Left ventricle myocardium inferior (tissue), 1 donor: ENCODE measurements at regions not wholly inside any gene's neighbourhood (a gene's known extent, or its start where the extent isn't known, plus 50 kb on each side); places are given as distances from the start of the nearest gene placed in this dataset.
"Not testable (repeated sequence)": the region's sequence is repeated elsewhere in the genome, so short reads cannot be mapped to it uniquely, and the experiment has no call there.

Experiments
- DNase-seq: peaks from one replicate; pipeline ENCODE4 v3.0.0-alpha.2; 2020
- H3K27ac ChIP-seq: fragments of 200-600 bp; replicated peaks from 2 replicates; pipeline ENCODE4 v1.8.0; 2021
- H3K27me3 ChIP-seq: fragments of 200-600 bp; 2 replicates; pipeline ENCODE4 v1.8.0; 2021; ENCODE audit warnings: low read depth
- H3K36me3 ChIP-seq: fragments of 200-600 bp; 2 replicates; pipeline ENCODE4 v1.8.0; 2021
- H3K4me1 ChIP-seq: fragments of 200-600 bp; 2 replicates; pipeline ENCODE4 v1.8.0; 2021
- H3K4me3 ChIP-seq: fragments of 200-600 bp; 2 replicates; pipeline ENCODE4 v1.8.0; 2021; ENCODE audit warnings: mild to moderate bottlenecking, moderate library complexity
- H3K9me3 ChIP-seq: fragments of 200-600 bp; replicated peaks from 2 replicates; pipeline ENCODE4 v1.8.0; 2021
- CTCF ChIP-seq: fragments of 200-600 bp; IDR thresholded peaks from 2 replicates; pipeline ENCODE4 v1.8.0; 2021; ENCODE audit warnings: antibody characterized with exemption, mild to moderate bottlenecking, borderline replicate concordance
- intact Hi-C: fragments of 100-400 bp; cut with micrococcal nuclease; formaldehyde crosslinking; loops from one replicate; pipeline ENCODE4 v1.11.0; 2022
- donor health status: DM: no; HTN: yes; CAD: no; lungs with severe emphysema.

DNA sequence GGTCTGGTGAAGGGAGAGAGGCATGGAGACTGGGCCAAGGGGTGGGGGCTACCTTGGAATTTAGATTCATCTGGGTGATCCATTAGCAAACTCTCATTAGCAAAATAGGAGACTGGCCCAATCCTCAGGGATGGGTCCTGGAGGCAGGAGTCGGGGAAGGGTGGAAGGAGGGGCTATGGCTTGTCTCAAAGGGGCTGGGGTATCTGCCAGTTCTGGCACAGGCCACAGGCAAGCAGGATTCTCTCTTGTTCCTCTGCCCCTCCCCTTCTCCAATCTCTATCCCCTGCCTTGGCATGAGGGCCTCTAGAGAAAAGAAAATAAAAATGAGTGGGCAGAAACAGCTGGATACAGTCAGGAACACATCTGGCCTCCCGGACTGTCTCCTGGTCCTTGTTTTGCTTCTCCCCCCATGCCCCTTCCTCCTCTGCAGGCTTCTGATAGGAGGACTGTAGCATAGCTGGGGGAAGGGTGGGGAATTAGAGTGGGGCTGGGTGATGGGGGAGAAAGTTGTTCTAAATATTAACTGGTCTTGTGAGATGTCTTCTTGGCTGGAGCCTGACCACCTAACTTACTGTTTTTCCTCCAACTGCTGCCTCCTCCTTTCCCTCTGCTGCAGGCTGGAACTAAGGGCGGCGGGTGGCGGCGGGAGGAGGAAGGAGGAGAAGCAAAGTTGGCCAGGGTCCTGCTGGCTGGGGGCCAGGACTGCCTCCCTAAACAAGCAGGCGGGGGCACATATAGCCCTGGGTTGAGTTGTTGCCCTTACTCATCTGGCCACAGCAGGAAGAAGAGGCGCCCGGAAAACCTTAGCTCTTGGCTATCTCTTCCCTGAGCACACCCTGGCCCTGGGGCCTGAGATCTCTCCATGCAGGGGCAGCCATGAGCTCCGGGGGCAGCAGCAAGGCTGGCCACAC is 53.3 kb upstream of the LAS1L start:
- H3K4me1 ChIP-seq, result no peaks in the 10 kb centered on the region
- no peaks in the 10 kb centered on the region for H3K36me3 ChIP-seq
- peak overlapping the region; percentile 54 for H3K27ac ChIP-seq
- intact Hi-C loops, result no loop called here
- H3K27me3 ChIP-seq, result no peaks in the 10 kb centered on the region
- DNase-seq, result peak; percentile 80
- TF ChIP-seq CTCF, result no peak
- H3K9me3 ChIP-seq, result no peaks in the 10 kb centered on the region
- H3K4me3 ChIP-seq, result peak overlapping the region; percentile 41

DNA sequence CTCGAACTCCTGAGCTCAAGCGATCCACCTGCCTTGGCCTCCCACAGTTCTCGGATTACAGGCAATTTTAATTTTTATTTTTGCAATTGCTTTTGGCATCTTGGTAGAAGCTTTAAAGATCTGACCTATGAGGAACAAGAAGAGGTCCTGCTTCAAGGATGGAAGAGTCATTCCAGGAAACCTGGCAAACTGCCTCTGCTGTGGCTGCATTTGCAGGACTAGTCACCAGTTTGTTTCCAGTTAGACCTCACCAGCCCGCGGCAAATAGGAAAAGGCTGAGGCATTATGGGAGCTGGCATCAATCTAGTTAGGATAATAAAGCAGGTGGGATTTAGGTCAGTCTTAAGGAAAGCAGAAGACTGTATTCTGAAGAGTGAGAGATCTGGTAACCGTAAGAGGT is 51.9 kb upstream of the LAS1L start:
- Histone ChIP-seq H3K4me1 (no peaks in the 10 kb centered on the region), H3K9me3 (no peaks in the 10 kb centered on the region), H3K4me3 (no peak overlapping the region), H3K27me3 (no peaks in the 10 kb centered on the region), H3K27ac (no peak overlapping the region), H3K36me3 (no peaks in the 10 kb centered on the region)
- no peak for DNase-seq
- TF ChIP-seq CTCF, result no peak
- intact Hi-C loops, result no loop called here

- intact Hi-C loops, H3K27ac ChIP-seq, H3K27me3 ChIP-seq, H3K9me3 ChIP-seq, H3K36me3 ChIP-seq, DNase-seq, H3K4me1 ChIP-seq, H3K4me3 ChIP-seq: not testable (repeated sequence)
These were observed 50.6 kb upstream of the LAS1L start for GRCh38 chrX:65585226-65585625.
